ENCODE measurements at regions not wholly inside any gene's neighbourhood (a gene's known extent, or its start where the extent isn't known, plus 50 kb on each side); places are given as distances from the start of the nearest gene placed in this dataset.

- TF ChIP-seq Cebpa-rat (IDR thresholded peaks at IDR 0.05) = no peak
- Histone ChIP-seq H3K36me3 (no peaks in the 10 kb centered on the region), H3K4me2 (peak overlapping the region in 2 of 11 experiments; percentile 70 to 88; a peak in 4 of 22 replicates), H3K27ac (peak overlapping the region in 1 of 11 experiments; percentile 61; a peak in 1 of 22 replicates), H3K4me3 (no peak overlapping the region), H3K9ac (no peak overlapping the region), H3K27me3 (no peaks in the 10 kb centered on the region), H3K4me1 (peaks cover 20 to 46% (median 31%) of the 10 kb centered on the region in 10 experiments), H3K9me3 (replicated peaks in 1 of 11) (peaks cover 0 to 7% (median 0%) of the 10 kb centered on the region in 11 experiments; a peak in 1 of 22 replicates), H4K20me1 (no peaks in the 10 kb centered on the region)
Observed at GRCh38 chr13:22060187-22060586, 389.3 kb downstream of the FGF9 start.

DNA sequence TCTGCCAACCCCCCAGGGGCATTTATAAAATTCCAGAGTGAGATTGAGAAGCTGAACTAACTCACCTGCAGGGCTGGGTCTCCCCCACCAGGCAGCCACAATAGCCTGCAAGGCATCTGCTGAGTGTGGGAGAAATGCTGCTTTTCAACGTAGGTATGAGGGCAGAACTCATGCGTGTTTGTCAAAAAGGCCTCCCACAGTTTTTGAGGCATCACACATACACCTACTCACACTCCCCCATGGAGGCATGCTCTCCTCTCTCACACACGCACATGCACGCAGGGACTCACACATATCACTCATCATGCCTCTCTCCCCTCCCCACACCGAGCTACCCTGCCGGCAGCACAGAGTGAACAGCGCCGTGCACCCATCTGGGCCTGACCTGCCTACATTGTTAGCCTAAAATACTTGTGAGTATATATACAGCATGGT is 390.5 kb downstream of the FGF9 start:
- H3K9me3 ChIP-seq (replicated peaks in 1 of 11) = peaks cover 0 to 7% (median 0%) of the 10 kb centered on the region in 11 experiments; a peak in 1 of 22 replicates
- peak overlapping the region; percentile 63 to 89 (median 70) for H3K4me2 ChIP-seq
- H3K27ac ChIP-seq = peak overlapping the region; percentile 28 to 70 (median 59); a peak in 19 of 22 replicates
- no peak overlapping the region for H3K4me3 ChIP-seq
- H3K27me3 ChIP-seq = no peaks in the 10 kb centered on the region
- H3K9ac ChIP-seq = peak overlapping the region in 4 of 11 experiments; percentile 7 to 40 (median 21); a peak in 4 of 22 replicates
- TF ChIP-seq Cebpa-rat (IDR thresholded peaks at IDR 0.05) = no peak
- H3K4me1 ChIP-seq = peaks cover 20 to 47% (median 31%) of the 10 kb centered on the region in 10 experiments
- no peaks in the 10 kb centered on the region for H4K20me1 ChIP-seq
- no peaks in the 10 kb centered on the region for H3K36me3 ChIP-seq

DNA sequence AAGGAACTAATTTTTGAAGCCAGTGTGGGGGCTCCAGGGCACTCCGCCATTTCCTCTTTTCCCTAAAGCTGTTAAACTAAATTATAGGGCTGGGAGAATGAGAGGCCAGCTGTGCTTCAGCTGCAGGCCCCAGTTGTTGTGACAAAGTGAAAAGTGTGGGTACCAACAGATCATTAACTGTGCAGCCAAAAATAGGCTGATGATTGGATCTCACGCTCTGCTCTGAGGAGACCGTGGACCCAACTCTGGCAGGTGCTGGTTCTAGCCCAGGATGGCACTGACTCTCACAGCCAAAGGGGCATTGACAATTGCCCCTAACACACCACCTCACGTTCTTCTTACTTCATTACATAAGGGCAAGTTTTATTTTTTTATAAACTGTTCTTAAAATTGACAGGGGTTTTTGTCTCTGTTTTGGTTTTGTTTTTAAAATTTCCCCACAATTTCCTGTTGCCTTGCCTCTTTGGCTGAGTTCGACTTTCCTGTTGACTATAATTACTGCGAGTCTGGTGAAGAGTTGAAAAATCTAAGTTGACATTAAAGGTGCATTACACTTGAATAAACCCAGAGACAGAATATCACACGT is 391.0 kb downstream of the FGF9 start:
- H4K20me1 ChIP-seq = no peaks in the 10 kb centered on the region
- no peak for TF ChIP-seq Cebpa-rat (IDR thresholded peaks at IDR 0.05)
- peak overlapping the region; percentile 63 to 89 (median 70) for H3K4me2 ChIP-seq
- H3K4me1 ChIP-seq = peaks cover 20 to 47% (median 31%) of the 10 kb centered on the region in 10 experiments
- peak overlapping the region; percentile 28 to 70 (median 59); a peak in 19 of 22 replicates for H3K27ac ChIP-seq
- H3K27me3 ChIP-seq = no peaks in the 10 kb centered on the region
- peak overlapping the region in 3 of 10 experiments; percentile 9 to 13 (median 12); a peak in 3 of 20 replicates for H3K4me3 ChIP-seq
- H3K9ac ChIP-seq = peak overlapping the region in 8 of 11 experiments; percentile 7 to 55 (median 32); a peak in 9 of 22 replicates
- H3K9me3 ChIP-seq (replicated peaks in 1 of 11) = peaks cover 0 to 7% (median 0%) of the 10 kb centered on the region in 11 experiments; a peak in 2 of 22 replicates
- no peaks in the 10 kb centered on the region for H3K36me3 ChIP-seq

- Histone ChIP-seq H3K4me2 (peak overlapping the region; percentile 63 to 89 (median 70)), H3K9me3 (replicated peaks in 1 of 11) (peaks cover 0 to 12% (median 4%) of the 10 kb centered on the region in 11 experiments; a peak in 4 of 22 replicates), H3K9ac (peak overlapping the region in 4 of 11 experiments; percentile 7 to 55 (median 17); a peak in 4 of 22 replicates), H3K4me3 (peak overlapping the region in 2 of 10 experiments; percentile 9 to 13; a peak in 2 of 20 replicates), H3K4me1 (peaks cover 20 to 47% (median 31%) of the 10 kb centered on the region in 10 experiments), H3K27me3 (no peaks in the 10 kb centered on the region), H3K36me3 (no peaks in the 10 kb centered on the region), H4K20me1 (no peaks in the 10 kb centered on the region), H3K27ac (peak overlapping the region; percentile 28 to 70 (median 59); a peak in 17 of 22 replicates)
- no peak for TF ChIP-seq Cebpa-rat (IDR thresholded peaks at IDR 0.05)
Observed at GRCh38 chr13:22062478-22063205, 391.8 kb downstream of the FGF9 start.

DNA sequence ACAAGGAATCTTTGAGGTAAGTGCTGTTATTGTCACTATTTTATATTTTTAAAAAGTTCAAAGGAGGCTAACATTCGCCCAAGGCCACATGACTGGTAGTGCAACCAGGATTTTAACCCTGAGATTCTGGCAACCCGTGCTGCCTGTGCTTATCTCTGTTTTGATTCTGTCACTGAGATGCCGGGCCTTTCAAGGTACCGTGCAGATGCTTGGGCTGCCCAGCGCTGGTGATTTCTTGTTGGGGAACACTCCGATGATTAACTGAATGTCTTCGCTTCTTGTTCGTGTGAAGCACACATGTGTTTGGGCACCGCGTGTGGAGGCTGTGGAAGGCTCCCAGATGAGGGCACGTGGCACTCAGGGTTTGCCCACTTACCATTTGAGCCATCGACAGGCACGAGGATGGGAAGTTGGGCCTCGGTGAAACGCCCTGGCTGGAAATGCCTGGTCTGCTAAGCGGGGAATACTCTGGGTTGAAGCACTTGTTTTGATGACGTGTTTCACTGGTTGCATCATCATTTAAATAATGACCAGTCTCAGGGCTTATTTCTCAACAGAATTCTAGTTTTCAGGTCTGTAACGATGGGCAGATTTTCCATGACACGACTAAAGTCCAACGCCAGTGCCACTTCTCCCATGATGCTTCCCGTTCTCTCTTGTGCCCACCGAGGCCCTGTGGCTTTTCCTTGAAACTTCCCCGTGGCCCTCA is 392.7 kb downstream of the FGF9 start:
- TF ChIP-seq Cebpa-rat (IDR thresholded peaks at IDR 0.05) = peak in 2 of 11 experiments; percentile 42 to 50; a peak in 1 of 22 replicates
- H3K4me1 ChIP-seq = peaks cover 20 to 47% (median 31%) of the 10 kb centered on the region in 10 experiments
- H3K4me3 ChIP-seq = no peak overlapping the region
- no peaks in the 10 kb centered on the region for H3K36me3 ChIP-seq
- no peak overlapping the region for H3K9ac ChIP-seq
- no peaks in the 10 kb centered on the region for H4K20me1 ChIP-seq
- H3K9me3 ChIP-seq (replicated peaks in 1 of 11) = peaks cover 0 to 13% (median 4%) of the 10 kb centered on the region in 11 experiments; a peak in 4 of 22 replicates
- no peak overlapping the region; a peak in 1 of 22 replicates for H3K27ac ChIP-seq
- no peaks in the 10 kb centered on the region for H3K27me3 ChIP-seq
- H3K4me2 ChIP-seq = peak overlapping the region in 3 of 11 experiments; percentile 69 to 88 (median 70); a peak in 3 of 22 replicates

DNA sequence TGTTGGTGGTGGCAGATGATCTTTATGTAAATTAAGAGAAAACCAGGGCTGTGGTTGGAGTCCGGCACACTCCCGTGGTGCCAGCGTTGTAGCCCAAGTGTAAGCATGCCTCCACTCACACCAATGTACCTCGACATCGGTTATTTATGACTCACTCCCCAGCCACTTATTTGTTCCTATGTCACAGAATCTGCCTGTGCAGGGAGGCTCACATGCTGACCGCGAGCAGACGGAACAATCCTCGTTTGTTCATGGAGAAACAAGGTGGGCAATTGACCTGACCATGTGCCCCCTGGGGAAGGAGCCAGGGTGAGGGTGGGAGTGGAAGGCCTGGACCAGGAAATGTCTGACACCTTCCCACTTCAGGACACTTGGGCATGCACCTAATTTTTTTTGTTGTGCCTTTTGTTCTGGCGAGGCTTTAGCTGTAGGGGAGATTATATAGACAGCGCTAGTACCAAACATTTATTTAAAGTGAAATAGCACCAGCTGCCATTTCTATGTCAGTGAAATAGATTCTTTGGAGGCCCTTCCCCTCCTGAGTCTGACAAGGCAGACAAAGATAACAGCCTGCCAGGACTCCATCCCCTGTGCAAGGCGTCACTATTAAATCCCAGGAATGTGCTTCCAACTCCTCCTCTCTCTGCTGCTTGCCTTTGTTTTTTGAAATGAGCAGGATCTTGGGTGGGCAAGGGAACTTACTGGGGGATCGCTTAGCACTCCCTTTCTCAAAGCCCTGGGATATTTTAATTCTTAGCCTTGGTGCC is 394.2 kb downstream of the FGF9 start:
- H4K20me1 ChIP-seq = no peaks in the 10 kb centered on the region
- peaks cover 20 to 44% (median 31%) of the 10 kb centered on the region in 10 experiments for H3K4me1 ChIP-seq
- H3K36me3 ChIP-seq = no peaks in the 10 kb centered on the region
- H3K4me2 ChIP-seq = no peak overlapping the region
- no peak for TF ChIP-seq Cebpa-rat (IDR thresholded peaks at IDR 0.05)
- H3K4me3 ChIP-seq = no peak overlapping the region
- no peaks in the 10 kb centered on the region for H3K27me3 ChIP-seq
- peaks cover 0 to 13% (median 4%) of the 10 kb centered on the region in 11 experiments; a peak in 4 of 22 replicates for H3K9me3 ChIP-seq (replicated peaks in 1 of 11)
- H3K27ac ChIP-seq = no peak overlapping the region
- no peak overlapping the region for H3K9ac ChIP-seq

- Histone ChIP-seq H3K4me1 (peaks cover 0 to 14% (median 10%) of the 10 kb centered on the region in 10 experiments; a peak in 13 of 20 replicates), H3K27me3 (no peaks in the 10 kb centered on the region), H3K36me3 (no peaks in the 10 kb centered on the region), H3K9me3 (replicated peaks in 1 of 11) (peaks cover 0 to 2% (median 0%) of the 10 kb centered on the region in 11 experiments; a peak in 1 of 22 replicates), H3K9ac (no peak overlapping the region), H4K20me1 (no peaks in the 10 kb centered on the region), H3K4me3 (no peak overlapping the region), H3K27ac (no peak overlapping the region), H3K4me2 (no peak overlapping the region)
- TF ChIP-seq Cebpa-rat (IDR thresholded peaks at IDR 0.05) = no peak
Observed at GRCh38 chr13:22073718-22074117, 402.8 kb downstream of the FGF9 start.

GRCh38 chr13:22074403-22074802 is 403.5 kb downstream of the FGF9 start:
- Histone ChIP-seq H3K4me1 (peaks cover 0 to 14% (median 10%) of the 10 kb centered on the region in 10 experiments; a peak in 13 of 20 replicates), H3K9ac (no peak overlapping the region), H4K20me1 (no peaks in the 10 kb centered on the region), H3K4me2 (no peak overlapping the region), H3K9me3 (replicated peaks in 1 of 11) (peaks cover 0 to 7% (median 0%) of the 10 kb centered on the region in 11 experiments; a peak in 1 of 22 replicates), H3K4me3 (no peak overlapping the region), H3K36me3 (no peaks in the 10 kb centered on the region), H3K27ac (no peak overlapping the region), H3K27me3 (no peaks in the 10 kb centered on the region)
- TF ChIP-seq Cebpa-rat (IDR thresholded peaks at IDR 0.05) = no peak

Measured in BLaER1 treated with 17β-estradiol and CSF1 and Interleukin-3, amounts not matched to agents 10 nM and 100 nM (cell line).